ENCODE measurements at regions not wholly inside any gene's neighbourhood (a gene's known extent, or its start where the extent isn't known, plus 50 kb on each side); places are given as distances from the start of the nearest gene placed in this dataset.

GRCh38 chr2:15875969-15876705 lies 64.2 kb upstream of the MYCN start:
- POLR2A ChIA-PET (ENCODE audit: partially characterized antibody): interaction anchor here (0.8 kb wide), 1 partner anchor 37 kb away, joined by 3 read pairs; no protein-coding TSS in a partner anchor
- FAIRE-seq: no peak

More at GRCh38 chr2:15875969-15876705, 64.2 kb upstream of the MYCN start:
- DNase-seq (ENCODE audit: low read depth in 1 of 2, low spot score in 2 of 2): no peak
- Histone ChIP-seq H3K4me1 (replicated peaks in 1 of 4; ENCODE audit: control insufficient read depth in 3 of 4, insufficient read depth in 4 of 4, low read length in 3 of 4) (no peaks in the 10 kb centered on the region), H2AK5ac (ENCODE audit: low read depth, low read length) (no peak overlapping the region), H3K9ac (replicated peaks in 1 of 4; ENCODE audit: extremely low read depth in 1 of 4, low read depth in 3 of 4, low read length in 3 of 4) (no peak overlapping the region), H2AFZ (ENCODE audit: low read length) (no peak overlapping the region), H3K27me3 (replicated peaks in 1 of 4; ENCODE audit: control insufficient read depth in 3 of 4, extremely low read depth in 1 of 4, insufficient read depth in 3 of 4, low read length in 3 of 4) (no peaks in the 10 kb centered on the region), H3K18ac (ENCODE audit: extremely low read depth, low read length) (no peak overlapping the region), H3K4ac (replicated peaks; ENCODE audit: insufficient read length, low read depth, low read length) (no peak overlapping the region), H3K36me3 (ENCODE audit: control insufficient read depth in 2 of 4, insufficient read depth in 4 of 4, low read length in 3 of 4) (no peaks in the 10 kb centered on the region), H2BK12ac (ENCODE audit: low read depth, low read length) (no peak overlapping the region), H4K91ac (replicated peaks; ENCODE audit: insufficient read length, low read length) (no peak overlapping the region), H2BK5ac (ENCODE audit: low read depth, low read length) (no peak overlapping the region), H2BK120ac (replicated peaks; ENCODE audit: low read depth, low read length) (no peak overlapping the region), H3K79me1 (ENCODE audit: low read depth, low read length) (no peaks in the 10 kb centered on the region), H2BK15ac (ENCODE audit: low read length) (no peak overlapping the region), H2BK20ac (ENCODE audit: low read length) (no peak overlapping the region), H3K4me3 (ENCODE audit: extremely low read depth in 1 of 4, insufficient read depth in 2 of 4, low read depth in 3 of 4, low read length in 4 of 4) (no peak overlapping the region), H3K14ac (ENCODE audit: insufficient read length) (no peak overlapping the region), H4K20me1 (replicated peaks in 1 of 2; ENCODE audit: control insufficient read depth in 1 of 2, insufficient read depth in 2 of 2, low read length in 2 of 2) (no peaks in the 10 kb centered on the region), H3K27ac (ENCODE audit: low read depth, low read length) (no peak overlapping the region), H3K9me3 (ENCODE audit: insufficient read depth in 2 of 2, low read depth in 1 of 2, low read length in 1 of 2) (peaks cover 3 to 7% of the 10 kb centered on the region in 2 experiments; a peak in 2 of 4 replicates), H3K56ac (replicated peaks; ENCODE audit: insufficient read length, low read depth, low read length) (no peak overlapping the region), H4K8ac (ENCODE audit: extremely low read depth, insufficient read depth, low read length) (no peak overlapping the region), H3K23ac (ENCODE audit: insufficient read length) (no peak overlapping the region), H4K5ac (ENCODE audit: insufficient read length, low read depth, low read length) (no peak overlapping the region), H3K79me2 (ENCODE audit: control insufficient read depth in 1 of 2, insufficient read depth in 2 of 2, low read length in 2 of 2) (no peaks in the 10 kb centered on the region), H3K4me2 (ENCODE audit: insufficient read depth in 1 of 2, low read depth in 2 of 2, low read length in 2 of 2) (no peak overlapping the region), H3K23me2 (ENCODE audit: low read depth, low read length) (no peaks in the 10 kb centered on the region)
- WGBS, 2 experiments (ENCODE audit: extremely low coverage in 1 of 2, insufficient coverage in 1 of 2, insufficient read length in 1 of 2, insufficient replicate concordance in 2 of 2, low coverage in 1 of 2, low lambda C conversion rate in 2 of 2, missing lambda C conversion rate in 1 of 2): 88% methylated on average over 3 of the region's 3 CpGs; no CpG with 5 or more reads in 1 of the 2 experiments
- CTCF ChIA-PET (ENCODE audit: partially characterized antibody): interaction anchor here (0.7 to 1.5 kb wide), 6 partner anchors 9 to 406 kb away, joined by 3 to 5 read pairs (median 3); no protein-coding TSS in a partner anchor
- TF ChIP-seq CBX5 (IDR thresholded peaks at IDR 0.05; ENCODE audit: low read depth, low read length) (no peak), SUZ12 (IDR thresholded peaks at IDR 0.05; ENCODE audit: low read length) (no peak), SRF (IDR thresholded peaks at IDR 0.05; ENCODE audit: low read depth, low read length) (no peak)
